ENCODE measurements at regions not wholly inside any gene's neighbourhood (a gene's known extent, or its start where the extent isn't known, plus 50 kb on each side); places are given as distances from the start of the nearest gene placed in this dataset.

- TF ChIP-seq REST (IDR thresholded peaks at IDR 0.05; ENCODE audit: low read depth): no peak
- TF ChIP-seq ZBTB7A (IDR thresholded peaks at IDR 0.05; ENCODE audit: low read depth): no peak
These were observed 241.5 kb upstream of the NLRP1 start for GRCh38 chr17:5825717-5826330.

Data from Ishikawa (cell line).